Inferior parietal cortex (tissue), 1 donor: ENCODE measurements at regions not wholly inside any gene's neighbourhood (a gene's known extent, or its start where the extent isn't known, plus 50 kb on each side); places are given as distances from the start of the nearest gene placed in this dataset.

Experiments
- DNase-seq: peaks from one replicate; pipeline ENCODE4 v3.0.0-alpha.2; 2016; ENCODE audit errors: extremely low spot score

DNA sequence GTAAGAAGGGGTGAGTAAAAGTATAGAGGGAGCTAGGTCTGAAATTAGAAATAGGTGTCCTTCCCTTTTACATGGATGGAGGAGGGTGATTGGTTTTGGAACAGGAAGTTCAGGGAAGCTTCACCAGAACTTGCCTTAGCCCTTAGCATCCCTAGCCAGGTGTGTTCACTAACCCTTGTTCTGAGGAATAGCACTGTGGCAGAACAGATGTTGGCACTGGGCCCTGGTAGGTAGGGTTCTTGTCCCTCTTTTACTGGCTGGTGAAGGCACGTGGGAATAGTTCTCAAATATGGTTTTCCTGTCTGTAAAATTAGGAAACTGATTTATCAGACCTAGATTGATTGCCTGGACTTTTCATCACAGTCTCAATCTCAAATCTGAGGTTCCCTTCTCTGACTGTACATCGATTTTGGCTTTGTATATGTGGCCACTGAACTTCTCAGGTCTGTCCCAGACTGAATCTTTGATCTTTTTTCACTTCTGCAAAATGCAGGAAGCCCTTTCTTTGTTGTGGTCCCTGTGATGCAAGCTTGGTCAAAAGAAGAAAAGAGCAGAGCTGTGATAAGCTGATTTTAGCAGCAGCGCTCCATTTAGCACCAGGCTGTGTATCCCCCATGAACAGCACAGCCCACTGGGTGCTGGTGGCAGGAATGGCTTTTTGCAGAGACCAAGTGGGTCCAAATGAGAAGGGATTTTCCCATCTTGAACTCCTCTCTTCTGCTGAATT lies 86.2 kb upstream of the HTR2A start:
- DNase-seq = no peak

DNA sequence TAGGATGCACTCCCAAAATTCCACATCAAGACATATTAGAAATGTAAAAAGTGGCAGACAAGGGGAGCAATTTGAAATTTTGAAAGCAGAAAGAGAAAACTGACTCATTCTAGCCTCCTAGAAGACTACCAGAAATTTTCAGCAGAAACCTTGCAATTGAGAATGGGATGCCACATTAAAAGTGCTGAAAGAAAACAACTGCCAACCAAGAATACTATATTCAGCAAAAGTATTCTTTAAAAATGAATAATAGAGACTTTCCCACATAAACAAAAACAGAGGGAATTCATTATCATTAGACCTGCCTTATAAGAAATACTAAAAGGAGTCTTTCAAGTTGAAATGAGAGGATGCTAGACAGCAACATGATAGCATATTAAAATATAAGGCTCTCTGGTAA lies 78.3 kb upstream of the HTR2A start:
- DNase-seq = no peak

DNA sequence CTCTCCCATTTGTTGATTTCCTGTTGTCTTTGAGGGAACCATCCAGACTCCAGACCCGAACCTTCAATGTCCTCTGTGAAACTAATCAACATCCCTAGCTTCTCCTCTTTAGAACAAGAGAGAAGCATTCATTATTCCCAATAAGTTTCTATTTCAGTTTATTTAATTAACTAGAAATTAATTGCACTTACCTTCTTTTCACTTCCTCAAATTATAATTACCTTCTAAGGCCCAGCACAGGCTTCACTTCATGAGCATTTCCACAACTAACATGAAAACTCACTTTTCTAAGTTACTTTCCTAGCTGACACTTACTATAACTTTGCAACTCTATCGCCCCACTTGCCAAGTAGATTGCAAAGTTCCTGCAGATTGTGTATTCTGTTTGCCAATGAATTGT lies 71.6 kb upstream of the HTR2A start:
- DNase-seq = no peak

DNA sequence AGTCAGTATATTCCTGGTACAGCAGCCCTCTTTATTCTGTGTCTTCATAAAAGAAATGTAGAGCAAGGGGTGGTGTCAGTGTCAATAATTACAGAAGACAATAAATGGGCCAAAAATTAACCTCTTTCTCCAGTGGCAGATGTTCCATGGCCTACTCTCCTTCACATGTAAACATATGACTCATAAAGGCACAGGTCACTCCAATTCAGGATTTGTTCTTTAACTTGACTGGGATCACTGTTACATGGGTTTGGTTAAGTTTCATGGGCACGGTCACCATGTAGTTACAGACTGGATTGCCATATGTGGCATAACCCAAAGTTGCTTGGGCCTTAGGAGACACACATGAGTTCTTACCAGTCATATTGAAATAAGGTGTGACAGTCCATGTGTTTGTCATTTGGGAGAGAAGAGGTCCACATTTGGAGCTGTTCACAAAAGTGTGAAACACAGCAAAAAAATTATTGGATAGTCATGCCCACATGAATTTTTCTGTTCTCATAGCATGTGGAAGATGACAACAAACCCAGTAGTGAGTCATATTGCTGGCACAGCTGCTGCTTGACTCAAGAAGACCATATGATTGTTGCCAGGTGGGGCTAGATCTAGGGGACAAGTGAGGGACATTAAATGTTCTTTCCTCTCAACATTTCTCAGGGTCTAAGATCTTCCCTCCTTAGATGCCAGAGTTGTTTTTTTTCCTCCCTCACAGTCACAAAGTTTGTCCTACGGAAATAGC lies 68.1 kb upstream of the HTR2A start:
- no peak for DNase-seq

DNA sequence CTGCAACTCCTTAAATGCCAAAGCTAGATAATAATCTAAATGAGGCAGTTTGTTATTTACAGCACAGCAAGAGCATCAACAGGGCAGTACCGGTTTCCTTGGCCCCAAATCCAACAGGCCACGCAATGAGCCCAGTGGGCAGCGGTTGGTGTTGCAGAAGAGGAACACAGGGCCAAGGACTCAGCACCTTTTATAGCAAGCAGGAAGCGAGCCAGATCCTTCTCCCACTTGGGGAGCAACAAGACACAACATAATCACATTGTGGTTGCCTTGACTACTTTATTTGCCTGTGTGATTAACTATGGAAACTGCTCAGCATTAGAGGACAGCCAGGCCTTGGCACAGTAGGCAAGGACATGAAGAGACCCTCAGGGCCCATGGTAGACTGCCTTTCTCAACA lies 67.1 kb upstream of the HTR2A start:
- no peak for DNase-seq

DNA sequence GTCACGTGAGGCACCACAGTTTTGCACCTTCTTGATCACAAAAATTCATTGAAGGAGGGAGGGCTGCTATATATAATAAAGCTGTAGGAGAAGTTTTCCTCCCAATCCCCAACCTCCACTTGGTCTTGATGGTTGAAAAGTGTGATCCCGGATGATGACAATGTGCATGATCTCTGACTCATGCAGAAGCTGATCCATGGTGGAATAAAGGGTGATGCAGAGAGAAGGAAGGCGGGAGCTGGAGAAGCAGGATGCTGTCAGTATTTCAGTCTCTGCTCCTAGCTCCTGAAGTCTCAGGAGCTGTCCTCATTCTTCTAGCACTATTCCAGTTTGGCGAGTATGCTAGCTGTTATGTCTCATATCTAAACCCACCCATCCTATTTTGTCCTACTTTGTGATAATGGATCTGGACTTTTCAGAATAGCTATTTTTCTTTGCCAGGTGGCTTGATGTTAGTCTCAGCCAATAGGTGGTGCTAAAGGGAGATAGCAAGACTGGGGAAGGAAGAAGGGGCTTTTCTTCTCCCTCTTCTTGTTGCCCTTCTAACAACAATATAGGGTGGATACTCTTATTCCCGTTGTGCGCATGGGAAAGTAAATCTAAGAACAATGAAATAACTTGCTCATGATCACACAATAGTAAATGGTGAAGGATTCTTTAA lies 65.6 kb upstream of the HTR2A start:
- no peak for DNase-seq

DNA sequence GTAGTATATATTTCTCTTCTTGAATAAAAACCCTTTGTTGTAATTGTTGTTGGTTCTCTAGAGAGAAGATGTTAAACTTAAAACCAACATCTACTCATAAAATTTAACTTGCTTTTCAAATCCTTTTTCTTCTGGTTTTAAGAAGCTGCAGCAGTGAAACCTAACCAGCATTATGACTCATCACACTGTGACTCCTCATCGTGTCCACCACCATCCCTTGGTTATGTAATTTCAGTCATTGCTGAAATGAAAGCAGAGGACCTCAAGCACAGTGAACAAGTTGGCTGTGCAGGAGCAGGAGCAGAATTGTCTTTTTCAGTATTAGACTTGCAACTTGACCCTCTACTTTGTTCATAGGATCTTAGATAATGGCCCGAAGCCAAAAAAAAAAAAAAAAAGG lies 64.9 kb upstream of the HTR2A start:
- DNase-seq = peak; percentile 54

DNA sequence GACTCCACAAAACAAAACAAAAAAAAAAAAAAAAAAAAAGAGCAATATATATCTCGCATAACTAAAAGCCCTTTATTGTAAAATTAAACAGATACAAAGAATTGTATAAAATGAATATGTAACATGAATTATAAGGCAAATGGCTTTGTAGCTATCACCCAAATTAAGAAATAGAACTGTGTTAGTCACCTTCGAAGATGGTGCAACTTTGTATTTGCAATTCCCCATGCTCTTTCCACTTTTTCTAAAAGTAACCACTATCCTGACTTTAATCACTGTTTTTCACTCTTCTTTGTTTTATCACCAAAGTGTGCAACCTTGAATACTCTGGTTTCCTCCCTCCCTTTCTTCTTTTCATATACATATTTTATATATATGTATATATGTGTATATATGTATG lies 57.1 kb upstream of the HTR2A start:
- no peak for DNase-seq

DNA sequence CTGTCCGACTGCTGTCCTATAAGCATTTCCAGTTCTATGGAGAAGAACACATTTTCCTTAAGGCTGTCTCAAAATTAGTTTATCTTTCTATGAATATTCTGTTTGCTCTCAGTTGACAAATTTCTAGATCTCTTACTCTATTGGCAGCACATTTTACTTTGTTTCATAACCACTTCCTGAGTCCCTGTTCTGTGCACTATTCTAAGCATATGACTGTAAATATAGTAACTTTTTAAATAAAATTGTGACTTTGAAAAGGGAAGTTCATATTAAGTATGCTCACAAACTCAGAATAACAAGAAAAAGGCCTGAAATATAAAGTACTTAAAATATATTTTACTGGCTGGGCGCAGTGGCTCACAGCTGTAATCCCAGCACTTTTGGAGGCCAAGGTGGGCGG lies 56.5 kb upstream of the HTR2A start:
- DNase-seq = no peak

DNA sequence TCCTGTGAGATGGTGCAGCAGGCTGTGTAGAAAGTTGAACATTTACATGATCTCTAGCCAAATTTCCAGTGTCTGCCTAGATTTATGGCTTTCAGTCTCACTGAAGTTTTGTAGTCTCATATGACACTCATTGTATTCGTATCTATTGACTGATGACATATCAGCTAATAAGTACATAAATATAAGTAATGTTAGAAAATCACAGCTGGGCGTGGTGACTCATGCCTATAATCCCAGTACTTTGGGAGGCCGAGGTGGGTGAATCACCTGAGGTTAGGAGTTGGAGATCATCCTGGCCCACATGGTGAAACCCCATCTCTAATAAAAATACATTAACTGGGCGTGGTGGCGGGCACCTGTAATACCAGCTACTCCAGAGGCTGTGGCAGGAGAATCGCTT lies 54.7 kb upstream of the HTR2A start:
- no peak for DNase-seq

DNA sequence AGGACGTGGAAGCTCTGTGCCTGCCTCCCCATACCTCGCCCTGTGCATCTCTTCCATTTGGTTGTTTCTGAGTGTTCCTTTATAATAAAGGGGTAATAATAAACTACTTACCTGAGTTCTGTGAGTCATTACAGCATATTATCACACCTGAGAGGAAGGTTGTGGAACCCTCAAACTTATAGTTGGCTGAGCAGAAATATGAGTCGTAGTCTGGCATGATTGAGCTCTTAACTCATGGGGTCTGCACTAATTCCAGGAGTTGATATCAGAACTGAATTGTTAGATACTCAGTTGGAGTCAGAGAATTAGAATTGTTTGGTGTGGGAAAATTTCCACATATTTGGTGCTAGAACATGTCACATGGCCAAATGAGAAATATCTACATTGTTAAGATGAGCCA lies 52.4 kb upstream of the HTR2A start:
- DNase-seq = no peak

DNA sequence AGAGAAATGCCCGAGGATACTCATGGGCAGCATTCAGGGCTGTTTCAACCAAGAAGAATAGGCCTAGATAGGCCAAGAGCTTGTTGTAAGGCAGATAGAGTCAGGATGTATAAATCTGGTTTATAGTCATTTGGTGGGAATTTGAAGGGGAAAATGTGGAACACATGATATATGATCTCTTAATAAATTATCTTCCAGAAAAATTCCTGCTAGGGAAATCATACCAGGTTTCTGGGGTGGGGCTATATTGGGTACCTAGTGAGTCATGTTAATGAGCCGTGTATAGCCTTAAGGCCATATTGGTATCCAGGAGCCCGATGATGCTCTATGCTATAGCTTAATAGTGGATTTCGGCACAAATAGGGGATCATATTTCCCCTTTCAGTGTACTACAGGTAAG lies 51.5 kb upstream of the HTR2A start:
- DNase-seq = no peak

DNA sequence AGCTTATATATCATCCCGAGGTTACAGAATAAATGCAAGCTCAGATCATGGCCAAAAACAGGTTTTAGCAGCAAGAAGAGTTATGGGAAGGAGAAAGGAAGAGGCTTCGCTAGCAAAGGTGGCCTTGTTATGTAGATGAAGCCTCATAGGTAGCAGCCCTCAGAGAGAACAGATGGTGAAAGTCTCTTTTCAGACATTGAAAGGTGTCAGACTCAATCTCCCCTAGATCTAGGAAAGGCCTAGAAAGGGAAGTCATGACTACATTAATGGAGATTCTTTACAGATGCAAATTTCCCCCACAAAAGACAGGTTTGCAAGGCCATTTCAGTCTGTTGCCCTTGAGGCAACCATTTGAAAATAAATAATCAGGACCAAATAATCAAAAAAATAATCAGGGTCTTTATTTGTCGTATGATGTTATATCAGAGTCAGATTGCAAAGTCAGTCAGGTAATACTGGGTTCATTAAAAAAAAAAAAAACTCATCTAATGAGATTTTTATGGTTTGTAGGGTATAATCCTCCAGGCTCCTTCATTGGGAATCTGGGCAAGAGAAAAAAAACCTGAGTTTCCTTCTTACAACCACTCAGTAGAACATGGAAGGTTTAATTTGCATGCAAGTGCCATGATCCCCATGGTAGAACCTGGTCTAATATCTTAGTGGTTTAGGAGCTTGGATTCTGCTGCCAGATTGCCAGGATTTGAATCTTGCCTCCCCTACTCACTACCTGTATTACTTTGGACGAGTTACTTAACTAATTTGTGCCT lies 50.8 kb upstream of the HTR2A start:
- no peak for DNase-seq
